GM12891 (cell line): ENCODE measurements at regions not wholly inside any gene's neighbourhood (a gene's known extent, or its start where the extent isn't known, plus 50 kb on each side); places are given as distances from the start of the nearest gene placed in this dataset.

ENCODE experiments used
- PAX5 ChIP-seq: IDR thresholded peaks from 2 replicates; pipeline ENCODE4 v1.6.1; 2011; ENCODE audit warnings: low read length, moderate library complexity, mild to moderate bottlenecking; ENCODE audit not compliant: insufficient read depth, severe bottlenecking
- POLR2A ChIP-seq: IDR thresholded peaks from 2 replicates; pipeline ENCODE4 v1.6.1; 2011; ENCODE audit warnings: low read depth, low read length, control low read depth
- POLR2AphosphoS5 ChIP-seq: IDR thresholded peaks from 2 replicates; pipeline ENCODE4 v1.6.1; 2011; ENCODE audit warnings: low read depth, low read length, control low read depth
- POU2F2 ChIP-seq: IDR thresholded peaks from 2 replicates; pipeline ENCODE4 v1.6.1; 2011; ENCODE audit warnings: low read depth, mild to moderate bottlenecking, control low read depth, low read length, moderate library complexity
- SPI1 ChIP-seq: IDR thresholded peaks from 2 replicates; pipeline ENCODE4 v1.6.1; 2011; ENCODE audit warnings: low read depth, low read length, control low read depth
- TAF1 ChIP-seq: IDR thresholded peaks from 2 replicates; pipeline ENCODE4 v1.6.1; 2011; ENCODE audit warnings: low read depth, low read length, control low read depth

- no peak for TF ChIP-seq POLR2A
- TF ChIP-seq SPI1 = no peak
- TF ChIP-seq POLR2AphosphoS5 = no peak
- no peak for TF ChIP-seq TAF1
- no peak for TF ChIP-seq POU2F2
- no peak for TF ChIP-seq PAX5
These were observed 259.4 kb upstream of the ETAA1 start for GRCh38 chr2:67137699-67138098.
